Esophagus (tissue), 2 donors: ENCODE measurements at regions not wholly inside any gene's neighbourhood (a gene's known extent, or its start where the extent isn't known, plus 50 kb on each side); places are given as distances from the start of the nearest gene placed in this dataset.

Experiments
- H3K27ac ChIP-seq, 2 donors: one replicate each; pipeline ENCODE4 v1.5.1; 2013; ENCODE audit warnings: low read depth in 2 of 2, mild to moderate bottlenecking in 2 of 2, inconsistent platforms in 1 of 2, low read length in 1 of 2, moderate library complexity in 1 of 2
- H3K27me3 ChIP-seq, 2 donors: one replicate each; pipeline ENCODE4 v1.6.1; 2013; ENCODE audit warnings: low read length in 2 of 2, control low read depth in 1 of 2, mild to moderate bottlenecking in 1 of 2; ENCODE audit not compliant: insufficient read depth in 2 of 2, control insufficient read depth in 1 of 2
- H3K36me3 ChIP-seq, 2 donors: one replicate each; pipeline ENCODE4 v1.6.1; 2013; ENCODE audit warnings: low read length in 1 of 2; ENCODE audit not compliant: control insufficient read depth in 2 of 2, insufficient read depth in 2 of 2
- H3K4me1 ChIP-seq, 2 donors: one replicate each; pipeline ENCODE4 v1.6.1; 2013; ENCODE audit warnings: low read length in 1 of 2; ENCODE audit not compliant: control insufficient read depth in 2 of 2, insufficient read depth in 2 of 2
- H3K4me3 ChIP-seq, 2 donors: one replicate each; pipeline ENCODE4 v1.5.1; 2013; ENCODE audit warnings: low read length in 2 of 2, mild to moderate bottlenecking in 2 of 2, low read depth in 1 of 2, moderate library complexity in 1 of 2
- H3K9me3 ChIP-seq, 2 donors: one replicate each; pipeline ENCODE4 v1.6.1; 2013; ENCODE audit warnings: mild to moderate bottlenecking in 2 of 2, low read depth in 1 of 2, low read length in 1 of 2, moderate library complexity in 1 of 2; ENCODE audit not compliant: control insufficient read depth in 2 of 2, insufficient read depth in 1 of 2
- WGBS, 2 donors: extraction: QIAGEN DNeasy Blood & Tissue Kit; methylation state at CpG; one replicate each; pipeline ENCODE4 v1.1.7; 2013; 5-methylcytosine and 5-hydroxymethylcytosine counted together
- donor health status: healthy with polysubstance abuse.
- donor health status: Bipolar disorder and iron deficiency.

DNA sequence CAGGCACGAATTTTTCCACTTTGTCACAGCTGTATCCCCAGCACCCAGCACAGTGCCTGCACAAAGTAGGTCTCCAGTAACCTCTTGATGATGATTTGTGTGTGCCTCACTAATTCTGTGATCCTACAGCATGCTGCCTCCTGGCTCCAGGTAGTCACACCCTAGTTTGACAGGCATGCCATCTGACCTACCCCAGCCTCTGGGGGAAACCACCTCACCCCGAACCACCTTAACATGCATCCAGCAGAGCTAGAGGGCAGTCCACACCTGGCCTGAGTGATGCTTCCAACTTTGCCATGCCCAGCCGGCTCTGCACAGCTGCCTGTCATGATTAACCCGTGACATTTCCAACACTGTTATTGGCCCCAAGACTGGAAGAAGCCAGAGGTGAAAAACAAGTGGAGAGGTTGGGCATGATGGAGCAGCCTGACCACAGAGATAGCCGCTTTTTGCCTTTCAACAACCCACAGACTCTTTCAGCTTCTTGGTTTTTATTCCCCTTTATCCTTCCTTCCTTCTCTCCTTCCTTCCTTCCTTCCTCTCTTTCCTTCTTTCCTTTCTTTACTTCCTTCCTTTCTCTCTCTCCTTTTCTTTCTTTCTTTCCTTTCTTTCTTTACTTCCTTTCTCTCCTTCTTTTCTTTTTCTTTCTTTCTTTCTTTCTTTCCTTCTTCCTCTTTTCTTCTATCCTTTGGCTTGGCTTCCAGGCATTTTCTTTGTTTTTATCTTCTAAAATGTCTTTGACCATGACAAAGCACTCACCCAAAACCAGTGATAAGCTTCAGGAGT, 294.4 kb upstream of the SIX2 start:
- no peak overlapping the region for H3K4me3 ChIP-seq
- H3K36me3 ChIP-seq, result no peaks in the 10 kb centered on the region
- 81 to 85% methylated on average over 5 of the region's 5 CpGs for WGBS, 2 donors
- no peaks in the 10 kb centered on the region for H3K27me3 ChIP-seq
- no peaks in the 10 kb centered on the region for H3K9me3 ChIP-seq
- H3K4me1 ChIP-seq, result no peaks in the 10 kb centered on the region
- no peak overlapping the region for H3K27ac ChIP-seq

GRCh38 chr2:45301307-45302277, 292.3 kb upstream of the SIX2 start:
- 63 to 64% methylated on average over 19 of the region's 19 CpGs for WGBS, 2 donors

GRCh38 chr2:45300026-45300750, 290.9 kb upstream of the SIX2 start:
- WGBS, 2 donors, result 64 to 68% methylated on average over 4 of the region's 4 CpGs
- Histone ChIP-seq H3K4me3 (no peak overlapping the region), H3K27ac (no peak overlapping the region), H3K27me3 (no peaks in the 10 kb centered on the region), H3K9me3 (no peaks in the 10 kb centered on the region), H3K4me1 (no peaks in the 10 kb centered on the region), H3K36me3 (no peaks in the 10 kb centered on the region)

More at GRCh38 chr2:45301307-45302277, 292.3 kb upstream of the SIX2 start:
- Histone ChIP-seq H3K36me3 (no peaks in the 10 kb centered on the region), H3K9me3 (no peaks in the 10 kb centered on the region), H3K4me3 (no peak overlapping the region), H3K4me1 (no peaks in the 10 kb centered on the region), H3K27me3 (no peaks in the 10 kb centered on the region), H3K27ac (no peak overlapping the region)

DNA sequence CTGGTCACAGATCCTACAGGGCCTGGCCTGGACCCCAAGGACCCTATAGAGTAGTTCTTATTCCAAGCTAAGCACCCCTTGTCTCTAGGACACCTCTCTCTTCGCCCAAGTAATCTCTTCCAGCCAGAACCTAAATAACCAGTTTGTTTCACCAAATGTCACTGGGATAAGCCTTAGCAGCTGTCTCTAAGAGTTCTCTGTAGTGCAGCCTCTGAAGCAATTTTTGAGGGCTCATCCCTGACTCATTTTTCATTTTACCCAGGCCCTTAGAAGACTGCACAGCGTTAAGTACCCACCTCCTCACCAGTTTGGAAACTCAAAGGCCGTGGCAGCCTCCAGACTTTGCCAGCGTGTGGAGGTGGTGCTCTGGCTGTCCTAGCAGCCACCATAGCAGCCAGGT, 290.1 kb upstream of the SIX2 start:
- Histone ChIP-seq H3K36me3 (no peaks in the 10 kb centered on the region), H3K27me3 (no peaks in the 10 kb centered on the region), H3K4me3 (no peak overlapping the region), H3K9me3 (no peaks in the 10 kb centered on the region), H3K27ac (no peak overlapping the region), H3K4me1 (no peaks in the 10 kb centered on the region)
- WGBS, 2 donors, result 81 to 87% methylated on average over 4 of the region's 4 CpGs

DNA sequence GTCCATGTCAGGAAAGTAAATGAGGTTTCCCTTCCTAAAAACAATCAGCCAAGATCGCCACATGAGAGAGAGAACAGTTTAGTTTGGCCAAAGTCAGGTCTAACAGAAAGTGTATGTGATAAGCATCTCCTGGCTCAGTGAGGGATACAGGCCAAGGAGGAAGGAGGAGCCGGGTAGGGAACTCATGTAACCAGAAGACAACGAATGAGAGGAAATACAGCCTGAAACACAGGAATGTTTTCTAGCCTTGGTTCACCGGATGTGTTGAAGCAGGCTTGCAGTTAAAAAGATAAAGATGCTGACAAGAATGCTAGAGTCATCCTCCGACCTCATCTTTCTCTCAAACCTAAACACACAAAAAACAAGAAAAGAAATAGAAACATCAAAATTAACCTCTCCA, 283.9 kb upstream of the SIX2 start:
- no peak overlapping the region for H3K27ac ChIP-seq
- no peaks in the 10 kb centered on the region for H3K27me3 ChIP-seq
- no peak overlapping the region for H3K4me3 ChIP-seq
- H3K36me3 ChIP-seq, result no peaks in the 10 kb centered on the region
- 61 to 64% methylated on average over 5 of the region's 5 CpGs for WGBS, 2 donors
- H3K9me3 ChIP-seq, result no peaks in the 10 kb centered on the region
- H3K4me1 ChIP-seq, result no peaks in the 10 kb centered on the region

GRCh38 chr2:45291296-45291701, 282.0 kb upstream of the SIX2 start:
- Histone ChIP-seq H3K9me3 (no peaks in the 10 kb centered on the region), H3K4me3 (no peak overlapping the region), H3K36me3 (no peaks in the 10 kb centered on the region), H3K27ac (no peak overlapping the region), H3K27me3 (no peaks in the 10 kb centered on the region), H3K4me1 (no peaks in the 10 kb centered on the region)
- 82 to 83% methylated on average over 4 of the region's 4 CpGs for WGBS, 2 donors

GRCh38 chr2:45289997-45290709, 280.9 kb upstream of the SIX2 start:
- no peak overlapping the region for H3K4me3 ChIP-seq
- no peaks in the 10 kb centered on the region for H3K36me3 ChIP-seq
- WGBS, 2 donors, result 90 to 91% methylated on average over 6 of the region's 6 CpGs
- no peaks in the 10 kb centered on the region for H3K4me1 ChIP-seq
- no peaks in the 10 kb centered on the region for H3K9me3 ChIP-seq
- no peaks in the 10 kb centered on the region for H3K27me3 ChIP-seq
- H3K27ac ChIP-seq, result no peak overlapping the region

DNA sequence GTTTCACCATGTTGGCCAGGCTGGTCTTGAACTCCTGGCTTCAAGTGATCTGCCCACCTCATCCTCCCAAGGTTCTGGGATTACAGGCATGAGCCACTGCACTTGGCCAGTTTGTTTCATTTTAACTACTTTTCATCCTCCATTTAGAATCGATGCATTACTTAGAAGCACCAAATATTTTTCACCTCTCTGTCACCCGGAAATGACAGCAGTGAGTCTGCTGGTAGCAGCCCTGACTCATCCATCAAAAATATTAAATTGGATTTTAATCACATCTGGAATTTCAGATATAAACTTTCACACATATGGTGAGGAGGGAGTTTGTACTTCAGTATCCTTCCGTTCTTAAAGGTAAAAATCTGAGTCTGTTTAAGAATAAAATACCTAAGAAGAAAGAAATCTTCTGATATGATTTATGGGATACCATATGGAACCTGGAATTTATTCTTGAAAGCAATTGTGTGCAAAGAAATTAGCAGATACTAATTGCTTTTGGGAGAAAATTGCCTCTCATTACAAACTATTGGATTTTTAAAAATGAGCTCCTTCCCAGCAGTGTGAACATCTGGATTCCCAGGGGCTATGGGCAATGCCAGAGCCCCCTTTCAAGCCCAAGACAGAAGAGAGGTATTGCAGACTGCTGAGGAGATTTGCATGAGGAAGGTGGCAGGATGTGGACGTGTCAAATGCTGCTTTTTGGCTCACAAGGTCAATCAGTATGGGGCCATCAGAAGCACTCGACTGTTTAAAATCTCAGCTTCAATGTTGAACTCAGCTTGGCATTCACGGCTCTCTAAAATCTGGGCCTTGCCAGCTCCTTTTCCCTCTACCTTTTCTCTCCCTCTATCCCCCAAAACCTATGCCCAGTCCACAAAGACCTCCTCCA, 279.5 kb upstream of the SIX2 start:
- Histone ChIP-seq H3K9me3 (peaks cover 0 to 2% of the 10 kb centered on the region in 2 donors), H3K36me3 (no peaks in the 10 kb centered on the region), H3K4me3 (no peak overlapping the region), H3K27me3 (no peaks in the 10 kb centered on the region), H3K27ac (no peak overlapping the region), H3K4me1 (no peaks in the 10 kb centered on the region)
- 79 to 86% methylated on average over 6 of the region's 6 CpGs for WGBS, 2 donors
